SH-SY5Y (cell line): ENCODE measurements at regions not wholly inside any gene's neighbourhood (a gene's known extent, or its start where the extent isn't known, plus 50 kb on each side); places are given as distances from the start of the nearest gene placed in this dataset.
A peak's percentile ranks its signal among the peaks of the same experiment; 100 is the strongest.

ENCODE experiments used
- GATA2 ChIP-seq: IDR thresholded peaks from 2 replicates; pipeline ENCODE4 v1.6.1; 2011; ENCODE audit warnings: mild to moderate bottlenecking, low read depth, low read length
- GATA3 ChIP-seq: IDR thresholded peaks from 2 replicates; pipeline ENCODE4 v1.6.1; 2011; ENCODE audit warnings: low read depth, mild to moderate bottlenecking, low read length, moderate library complexity

DNA sequence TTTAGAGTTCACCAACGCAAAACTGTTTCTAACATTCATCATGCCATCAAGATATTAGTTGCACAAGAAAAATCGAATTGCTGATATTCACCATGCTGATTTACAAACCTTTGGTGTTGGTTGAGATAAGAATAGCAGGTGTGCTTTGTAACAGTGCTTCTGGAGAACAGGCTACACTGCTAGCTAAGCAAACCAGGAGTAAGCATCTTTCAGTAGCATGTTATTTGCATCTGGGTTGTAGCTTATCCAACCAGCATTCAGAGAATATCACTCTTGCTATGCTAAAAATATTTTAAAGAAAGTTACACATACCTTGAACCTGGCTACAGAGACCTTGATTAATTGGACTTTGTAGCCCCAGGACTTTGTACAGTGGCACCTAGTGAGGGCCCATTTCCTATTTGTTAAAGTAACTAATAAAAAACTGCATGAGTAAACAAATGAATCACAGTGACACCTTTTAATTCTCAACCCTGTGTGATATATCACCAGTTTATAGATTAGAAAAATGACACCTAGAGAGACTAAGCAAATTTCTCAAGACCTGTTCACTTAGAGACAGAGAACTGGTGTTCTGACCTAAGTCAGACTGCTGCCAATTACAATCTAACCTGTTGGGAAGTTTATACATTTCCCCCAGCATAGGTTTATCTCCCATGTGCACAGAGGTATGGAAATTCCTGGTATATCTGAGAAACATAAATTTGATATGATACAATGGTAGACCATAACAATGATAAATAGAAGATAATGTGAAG lies 435.5 kb upstream of the TGFBR2 start:
- TF ChIP-seq GATA3 = no peak
- no peak for TF ChIP-seq GATA2

GRCh38 chr3:30174357-30174756 lies 432.0 kb upstream of the TGFBR2 start:
- TF ChIP-seq GATA2 (no peak), GATA3 (no peak)

DNA sequence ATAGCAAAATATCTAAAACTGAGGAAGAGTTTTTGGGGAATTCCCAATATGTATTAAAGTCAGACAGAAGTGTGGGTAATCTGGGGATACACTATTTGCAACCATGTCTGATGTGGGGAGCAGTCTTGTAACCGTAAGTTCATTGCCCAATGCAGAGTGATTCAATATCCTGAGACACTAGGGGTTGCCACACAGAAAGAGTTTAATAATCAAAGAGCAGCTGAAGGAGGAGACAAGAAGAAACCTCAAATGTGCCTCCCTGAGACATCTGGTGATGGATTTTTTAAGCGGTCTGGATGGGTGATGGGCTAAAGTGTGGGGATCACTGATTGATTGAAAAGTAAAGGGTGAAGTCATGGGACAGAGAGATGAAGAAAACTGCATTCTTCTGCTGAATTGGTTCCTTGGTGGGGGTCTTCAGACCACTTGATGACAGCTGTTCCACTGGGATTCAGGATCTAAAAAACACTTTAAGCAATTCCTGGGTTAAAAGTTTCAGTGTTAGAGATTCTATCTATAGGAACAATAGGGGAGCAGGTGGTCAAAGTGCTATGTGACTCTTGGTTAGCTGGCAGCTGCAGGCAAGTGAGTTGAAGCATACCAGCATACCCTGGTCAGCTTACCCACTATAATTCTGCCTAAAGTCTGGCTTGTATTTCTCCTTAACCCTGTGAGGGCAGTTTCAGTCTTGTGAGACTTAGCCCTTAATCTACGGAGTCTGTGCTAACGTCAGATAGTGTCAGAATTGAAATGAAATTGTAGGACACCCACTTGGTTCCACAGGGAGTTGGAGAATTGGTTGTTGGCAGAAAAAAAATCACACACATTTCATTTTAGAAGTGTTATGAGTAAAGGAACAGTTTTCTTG lies 425.9 kb upstream of the TGFBR2 start:
- no peak for TF ChIP-seq GATA3
- no peak for TF ChIP-seq GATA2

DNA sequence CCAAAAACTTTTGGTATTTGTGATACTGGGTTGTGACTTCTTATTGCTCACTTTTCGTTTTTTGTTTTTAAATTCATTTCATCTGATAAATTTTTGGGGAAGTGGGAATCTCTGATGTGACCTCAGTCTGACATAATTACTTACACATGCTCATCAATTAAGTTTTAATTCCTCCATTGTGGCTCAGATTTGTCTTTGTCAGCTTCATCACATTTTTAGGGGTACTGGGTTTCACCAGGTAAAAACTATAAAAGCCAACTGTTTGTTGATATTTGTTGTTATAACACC lies 425.3 kb upstream of the TGFBR2 start:
- TF ChIP-seq GATA2 (no peak), GATA3 (no peak)

DNA sequence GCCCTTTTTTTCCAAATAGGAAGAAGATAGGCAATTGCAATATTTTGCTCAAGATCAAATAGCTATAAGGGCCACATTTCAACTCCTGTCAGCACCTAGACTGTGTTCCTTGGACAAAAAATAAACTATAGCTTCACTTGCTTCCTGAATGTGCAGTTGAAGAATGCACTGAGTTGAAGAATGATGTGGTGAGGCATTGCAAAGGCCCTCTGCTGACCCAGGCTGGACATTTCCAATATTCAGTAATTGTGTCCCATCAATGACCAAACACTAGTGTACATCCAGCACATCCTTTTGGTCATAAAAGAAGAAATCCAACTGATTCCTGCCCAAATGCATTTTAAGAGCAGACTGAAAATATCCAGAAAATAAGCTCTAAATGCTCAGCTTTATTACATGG lies 424.8 kb upstream of the TGFBR2 start:
- TF ChIP-seq GATA3 (no peak), GATA2 (no peak)

- TF ChIP-seq GATA2 (no peak), GATA3 (no peak)
Measured at GRCh38 chr3:30183421-30183820, 423.0 kb upstream of the TGFBR2 start.

GRCh38 chr3:30184091-30184810 lies 422.1 kb upstream of the TGFBR2 start:
- TF ChIP-seq GATA3 = no peak
- no peak for TF ChIP-seq GATA2

GRCh38 chr3:30185872-30186271 lies 420.5 kb upstream of the TGFBR2 start:
- TF ChIP-seq GATA2 = no peak
- no peak for TF ChIP-seq GATA3

- TF ChIP-seq GATA3 (peak; percentile 66), GATA2 (peak; percentile 25; the same call in 1 of the 2 replicates)
Measured at GRCh38 chr3:30186741-30187219, 419.6 kb upstream of the TGFBR2 start.

GRCh38 chr3:30187366-30187765 lies 419.0 kb upstream of the TGFBR2 start:
- TF ChIP-seq GATA2 (no peak), GATA3 (no peak)

DNA sequence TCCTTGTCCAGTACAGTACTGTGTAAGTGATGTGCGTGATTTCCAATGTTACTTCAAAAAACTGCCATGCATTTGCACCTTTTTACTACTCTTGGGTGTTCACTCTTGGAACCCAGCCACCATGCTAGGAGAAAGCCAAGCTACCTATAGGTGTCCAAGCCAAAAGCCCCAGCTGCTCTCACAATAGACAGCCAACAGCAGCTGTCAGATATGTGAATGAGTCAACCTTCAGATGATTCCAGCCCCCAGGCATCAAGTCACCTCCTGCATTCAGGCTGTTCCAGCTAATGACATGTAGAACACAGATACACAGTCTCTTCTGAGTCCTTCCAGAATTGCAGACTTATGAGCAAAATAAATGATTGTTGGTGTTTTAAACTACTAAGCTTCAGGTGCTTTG lies 417.7 kb upstream of the TGFBR2 start:
- TF ChIP-seq GATA3 (no peak), GATA2 (no peak)

- no peak for TF ChIP-seq GATA2
- no peak for TF ChIP-seq GATA3
Measured at GRCh38 chr3:30189900-30190299, 416.5 kb upstream of the TGFBR2 start.

DNA sequence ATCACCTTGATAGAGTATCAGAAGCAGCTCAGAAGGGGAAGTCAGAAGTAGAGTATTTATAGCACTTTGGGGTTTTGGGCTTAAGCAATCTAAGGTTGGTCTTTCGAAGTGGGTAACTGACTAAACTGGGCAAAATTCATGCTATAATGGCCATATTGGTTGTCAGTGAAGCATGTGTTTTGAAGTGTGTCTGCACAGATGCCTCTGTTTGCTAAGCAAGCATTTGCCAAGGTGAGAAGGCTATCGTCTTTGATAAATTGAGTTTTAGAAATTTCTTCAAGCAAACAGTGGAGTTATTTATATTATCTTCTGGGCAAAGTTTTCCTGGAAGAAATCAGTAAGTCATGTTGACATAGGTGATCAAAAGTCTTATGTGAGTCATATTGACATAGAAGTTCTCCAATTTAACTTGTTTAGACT lies 412.8 kb upstream of the TGFBR2 start:
- TF ChIP-seq GATA3 = no peak
- TF ChIP-seq GATA2 = no peak

- TF ChIP-seq GATA2 (no peak), GATA3 (no peak)
Measured at GRCh38 chr3:30195352-30195751, 411.0 kb upstream of the TGFBR2 start.
